Peyer's patch (tissue), 4 donors: ENCODE measurements at regions not wholly inside any gene's neighbourhood (a gene's known extent, or its start where the extent isn't known, plus 50 kb on each side); places are given as distances from the start of the nearest gene placed in this dataset.

Source experiments
- DNase-seq, 3 donors: peaks; one replicate each; pipeline ENCODE4 v3.0.0-alpha.2; 2017 to 2019
- H3K27ac ChIP-seq, 4 donors: fragments of 200-600 bp; sonication (generic); one replicate each; pipeline ENCODE4 v1.5.1; 2016 to 2019
- H3K27me3 ChIP-seq, 2 donors: fragments of 200-600 bp; sonication (generic); one replicate each; pipeline ENCODE4 v1.5.1; 2019
- H3K36me3 ChIP-seq, 3 donors: fragments of 200-600 bp; sonication (generic); one replicate each; pipeline ENCODE4 v1.5.1; 2016 to 2019
- H3K4me1 ChIP-seq, 4 donors: fragments of 200-600 bp; sonication (generic); one replicate each; pipeline ENCODE4 v1.5.1; 2016 to 2019
- H3K4me3 ChIP-seq, 4 donors: fragments of 200-600 bp; sonication (generic); 1 replicate in 3 of 4; 2 replicates in 1 of 4; pipeline ENCODE4 v1.5.1; 2016 to 2019; ENCODE audit warnings: mild to moderate bottlenecking in 1 of 4
- H3K9me3 ChIP-seq, 4 donors: fragments of 200-600 bp; sonication (generic); one replicate each; pipeline ENCODE4 v1.5.1; 2016 to 2019; ENCODE audit warnings: mild to moderate bottlenecking in 1 of 4
- CTCF ChIP-seq, 6 experiments: fragments of 450-650 bp in 4 of 6; fragments of 200-600 bp in 2 of 6; sonication (generic) in 1 of 6; IDR thresholded peaks; one replicate each; pipeline ENCODE4 v1.5.1; 2017 to 2019; ENCODE audit warnings: antibody characterized with exemption in 6 of 6, mild to moderate bottlenecking in 3 of 6, moderate library complexity in 1 of 6
- POLR2A ChIP-seq, 2 donors: fragments of 450-650 bp; IDR thresholded peaks; one replicate each; pipeline ENCODE4 v1.5.1; 2017; ENCODE audit warnings: antibody characterized with exemption in 2 of 2, mild to moderate bottlenecking in 2 of 2, moderate library complexity in 2 of 2

GRCh38 chr2:22301228-22301627 is 1083.8 kb upstream of the KLHL29 start:
- Histone ChIP-seq H3K27ac (no peak overlapping the region), H3K4me3 (no peak overlapping the region), H3K9me3 (peaks cover 0 to 8% (median 0%) of the 10 kb centered on the region in 4 donors), H3K4me1 (no peaks in the 10 kb centered on the region), H3K27me3 (no peaks in the 10 kb centered on the region), H3K36me3 (no peaks in the 10 kb centered on the region)
- TF ChIP-seq CTCF (IDR thresholded peaks at IDR 0.05) (no peak), POLR2A (IDR thresholded peaks at IDR 0.05) (no peak)
- no peak for DNase-seq

GRCh38 chr2:22326250-22326649 is 1058.7 kb upstream of the KLHL29 start:
- DNase-seq: no peak
- TF ChIP-seq POLR2A (IDR thresholded peaks at IDR 0.05) (no peak), CTCF (IDR thresholded peaks at IDR 0.05) (no peak)
- Histone ChIP-seq H3K36me3 (no peaks in the 10 kb centered on the region), H3K27me3 (no peaks in the 10 kb centered on the region), H3K4me1 (no peaks in the 10 kb centered on the region), H3K9me3 (no peaks in the 10 kb centered on the region), H3K27ac (no peak overlapping the region), H3K4me3 (no peak overlapping the region)

DNA sequence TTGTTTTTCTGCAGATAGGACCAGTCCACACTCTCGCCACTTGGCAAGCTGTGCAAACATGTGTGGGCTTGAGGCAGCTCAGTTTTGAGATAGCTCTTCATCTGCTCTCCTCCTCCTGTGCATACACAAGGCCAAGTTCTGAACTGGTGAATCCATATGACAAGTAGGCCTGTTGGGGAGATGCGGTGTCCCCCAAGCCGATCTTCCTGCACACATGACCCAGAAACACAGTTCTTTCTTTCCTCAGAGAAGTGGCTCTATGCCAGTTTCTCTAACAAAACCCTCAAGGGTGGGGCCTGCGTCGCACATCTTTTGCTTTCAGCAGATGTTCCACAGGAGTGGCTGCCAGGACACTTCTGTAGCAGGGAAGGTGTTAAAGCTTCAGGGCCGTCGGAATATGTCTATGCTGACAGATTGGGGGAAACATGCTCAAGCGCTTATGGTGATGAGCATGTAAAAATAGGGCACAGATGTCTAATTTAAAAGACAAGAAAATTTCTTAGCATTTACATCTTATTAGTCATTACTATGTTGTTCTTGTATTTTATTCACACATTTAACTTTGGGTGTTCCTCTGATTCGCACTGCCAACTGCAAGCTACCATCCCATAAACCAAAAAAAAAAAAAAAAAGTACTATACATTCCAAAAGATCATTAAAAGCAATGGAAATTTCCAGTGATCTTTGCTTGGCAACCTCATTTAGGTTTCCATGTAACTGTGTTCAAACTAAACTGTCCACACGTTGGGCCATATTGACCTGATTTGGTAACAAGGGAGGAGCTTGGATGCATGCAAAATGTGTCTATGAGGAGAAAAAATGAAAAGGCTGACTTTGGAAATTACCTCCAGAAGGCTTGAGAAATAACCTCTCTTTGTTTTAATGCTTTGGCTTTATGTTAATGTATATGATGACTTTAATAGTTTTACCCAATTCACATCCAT is 1055.5 kb upstream of the KLHL29 start:
- H3K4me1 ChIP-seq: no peaks in the 10 kb centered on the region
- no peak for DNase-seq
- H3K27ac ChIP-seq: no peak overlapping the region
- no peaks in the 10 kb centered on the region for H3K9me3 ChIP-seq
- no peaks in the 10 kb centered on the region for H3K36me3 ChIP-seq
- H3K27me3 ChIP-seq: no peaks in the 10 kb centered on the region
- TF ChIP-seq CTCF (IDR thresholded peaks at IDR 0.05) (no peak), POLR2A (IDR thresholded peaks at IDR 0.05) (no peak)
- no peak overlapping the region for H3K4me3 ChIP-seq

DNA sequence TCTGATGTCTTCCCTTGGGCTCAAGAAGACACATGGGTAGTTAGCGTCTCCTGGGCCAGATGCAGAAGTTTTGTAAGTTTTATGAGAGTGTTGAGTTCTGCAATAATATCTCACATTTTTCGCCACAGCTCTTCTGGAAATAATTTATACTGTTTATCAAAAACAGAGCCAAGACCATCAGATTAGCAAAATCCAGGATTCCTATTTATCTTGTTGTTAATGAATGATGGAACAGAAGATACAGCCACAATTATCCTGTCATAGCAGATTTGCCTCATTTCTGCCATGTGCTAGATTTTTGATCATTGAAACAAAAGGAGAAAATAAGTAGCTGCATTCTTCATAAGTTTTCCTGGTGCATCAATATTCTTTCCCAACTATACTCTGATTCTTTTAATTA is 1048.6 kb upstream of the KLHL29 start:
- no peak for DNase-seq
- Histone ChIP-seq H3K9me3 (no peaks in the 10 kb centered on the region), H3K36me3 (no peaks in the 10 kb centered on the region), H3K4me3 (no peak overlapping the region), H3K27me3 (no peaks in the 10 kb centered on the region), H3K4me1 (no peaks in the 10 kb centered on the region), H3K27ac (no peak overlapping the region)
- no peak for TF ChIP-seq POLR2A (IDR thresholded peaks at IDR 0.05)
- TF ChIP-seq CTCF (IDR thresholded peaks at IDR 0.05): no peak

- Histone ChIP-seq H3K27me3 (no peaks in the 10 kb centered on the region), H3K4me3 (no peak overlapping the region), H3K9me3 (no peaks in the 10 kb centered on the region), H3K27ac (no peak overlapping the region), H3K4me1 (no peaks in the 10 kb centered on the region), H3K36me3 (no peaks in the 10 kb centered on the region)
- no peak for TF ChIP-seq CTCF (IDR thresholded peaks at IDR 0.05)
- no peak for TF ChIP-seq POLR2A (IDR thresholded peaks at IDR 0.05)
- no peak for DNase-seq
These were observed 1044.3 kb upstream of the KLHL29 start for GRCh38 chr2:22340716-22341115.
